Neuronal stem cell (in vitro differentiated cells): ENCODE measurements at regions not wholly inside any gene's neighbourhood (a gene's known extent, or its start where the extent isn't known, plus 50 kb on each side); places are given as distances from the start of the nearest gene placed in this dataset.

ENCODE experiments used
- DNase-seq: peaks from one replicate; pipeline ENCODE4 v3.0.0-alpha.2; 2013; ENCODE audit warnings: low spot score
- H2AFZ ChIP-seq: one replicate; pipeline ENCODE4 v1.6.1; 2013; ENCODE audit warnings: mild to moderate bottlenecking, low read length, inconsistent platforms
- H2AK5ac ChIP-seq: 2 replicates; pipeline ENCODE4 v1.6.1; 2013; ENCODE audit warnings: low read depth, mild to moderate bottlenecking, inconsistent platforms, low read length, moderate library complexity, mixed read lengths
- H2BK120ac ChIP-seq: 2 replicates; pipeline ENCODE4 v1.6.1; 2013; ENCODE audit warnings: low read depth, mild to moderate bottlenecking, inconsistent platforms, low read length, moderate library complexity, mixed read lengths
- H2BK12ac ChIP-seq: one replicate; pipeline ENCODE4 v1.6.1; 2013; ENCODE audit warnings: low read length, inconsistent platforms
- H2BK15ac ChIP-seq: 2 replicates; pipeline ENCODE4 v1.6.1; 2013; ENCODE audit warnings: mild to moderate bottlenecking, low read length, inconsistent platforms, mixed read lengths
- H2BK5ac ChIP-seq: one replicate; pipeline ENCODE4 v1.6.1; 2013; ENCODE audit warnings: inconsistent platforms, mild to moderate bottlenecking, low read length, moderate library complexity
- H3K14ac ChIP-seq: one replicate; pipeline ENCODE4 v1.6.1; 2013; ENCODE audit warnings: low read length, inconsistent platforms
- H3K18ac ChIP-seq: 2 replicates; pipeline ENCODE4 v1.6.1; 2013; ENCODE audit warnings: low read length, inconsistent platforms
- H3K23ac ChIP-seq: 2 replicates; pipeline ENCODE4 v1.6.1; 2013; ENCODE audit warnings: low read depth, mild to moderate bottlenecking, mixed read lengths, low read length, inconsistent platforms; ENCODE audit not compliant: poor library complexity
- H3K27ac ChIP-seq: replicated peaks from 3 replicates; pipeline ENCODE4 v1.5.1; 2013; ENCODE audit warnings: low read length, inconsistent platforms
- H3K27me3 ChIP-seq, 3 experiments: 2 replicates each; pipeline ENCODE4 v1.6.1; 2013; ENCODE audit warnings: low read length in 3 of 3, mild to moderate bottlenecking in 2 of 3, inconsistent platforms in 1 of 3, low read depth in 1 of 3, mixed read lengths in 1 of 3, moderate library complexity in 1 of 3; ENCODE audit not compliant: control insufficient read depth in 3 of 3, insufficient read depth in 3 of 3
- H3K36me3 ChIP-seq, 2 donors: replicated peaks in 1 of 2; 2 replicates each; pipeline ENCODE4 v1.6.1; 2013; ENCODE audit warnings: low read length in 2 of 2; ENCODE audit not compliant: control insufficient read depth in 2 of 2, insufficient read depth in 2 of 2
- H3K4ac ChIP-seq: 2 replicates; pipeline ENCODE4 v1.6.1; 2013; ENCODE audit warnings: inconsistent platforms, mild to moderate bottlenecking, low read length, moderate library complexity
- H3K4me1 ChIP-seq, 2 donors: 1 replicate in 1 of 2; 2 replicates in 1 of 2; pipeline ENCODE4 v1.6.1; 2013; ENCODE audit warnings: low read length in 2 of 2, low read depth in 1 of 2; ENCODE audit not compliant: control insufficient read depth in 2 of 2, insufficient read depth in 1 of 2
- H3K4me2 ChIP-seq: one replicate; pipeline ENCODE4 v1.6.1; 2013; ENCODE audit warnings: mild to moderate bottlenecking, low read length, inconsistent platforms; ENCODE audit not compliant: insufficient read depth, poor library complexity, severe bottlenecking
- H3K4me3 ChIP-seq, 2 donors: 2 replicates each; pipeline ENCODE4 v1.5.1; 2013; ENCODE audit warnings: low read length in 2 of 2, mild to moderate bottlenecking in 2 of 2, inconsistent platforms in 1 of 2, moderate library complexity in 1 of 2
- H3K79me1 ChIP-seq: one replicate; pipeline ENCODE4 v1.6.1; 2013; ENCODE audit warnings: low read depth, mild to moderate bottlenecking, inconsistent platforms, low read length, moderate library complexity
- H3K9ac ChIP-seq: one replicate; pipeline ENCODE4 v1.6.1; 2013; ENCODE audit warnings: mild to moderate bottlenecking, low read depth, low read length, inconsistent platforms; ENCODE audit not compliant: poor library complexity
- H3K9me3 ChIP-seq, 2 donors: replicated peaks in 1 of 2; 2 replicates each; pipeline versions ENCODE3 to v1.6.1; 2013; ENCODE audit warnings: low read length in 2 of 2, mild to moderate bottlenecking in 2 of 2, inconsistent platforms in 1 of 2, low read depth in 1 of 2, mixed read lengths in 1 of 2, moderate library complexity in 1 of 2; ENCODE audit not compliant: control insufficient read depth in 2 of 2, insufficient read depth in 1 of 2
- H4K8ac ChIP-seq: one replicate; pipeline ENCODE4 v1.6.1; 2013; ENCODE audit warnings: low read depth, mild to moderate bottlenecking, inconsistent platforms, low read length, moderate library complexity
- H4K91ac ChIP-seq: one replicate; pipeline ENCODE4 v1.6.1; 2013; ENCODE audit warnings: low read length, low read depth, mild to moderate bottlenecking, inconsistent platforms; ENCODE audit not compliant: poor library complexity
- WGBS, 2 donors: extraction: QIAGEN DNeasy Blood & Tissue Kit; methylation state at CpG; one replicate each; pipeline ENCODE4 v1.1.7; 2013; ENCODE audit warnings: missing lambda C conversion rate in 2 of 2, mixed read lengths in 1 of 2; ENCODE audit not compliant: insufficient read length in 2 of 2, insufficient replicate concordance in 1 of 2; ENCODE audit errors: extremely low coverage in 2 of 2; 5-methylcytosine and 5-hydroxymethylcytosine counted together

DNA sequence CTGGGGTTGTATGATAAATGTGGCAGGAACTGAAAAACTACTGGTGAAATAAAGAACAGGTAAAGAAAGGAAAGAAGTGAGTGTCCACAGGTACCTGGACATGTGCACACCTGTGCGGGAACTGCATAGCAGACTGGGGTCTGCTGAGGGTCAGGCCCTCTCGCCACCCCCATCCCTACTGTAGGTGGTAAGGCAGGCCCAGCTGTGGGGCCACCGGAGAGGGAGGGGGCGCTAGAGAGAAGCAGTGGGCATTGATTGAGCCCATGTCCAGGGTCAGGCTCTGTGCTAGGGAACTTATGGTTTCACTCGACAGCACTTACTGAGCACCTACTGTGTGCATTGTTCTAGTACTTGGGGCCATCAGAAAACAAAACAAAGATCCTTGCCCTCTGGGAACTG, 400.5 kb downstream of the MATN1 start:
- Histone ChIP-seq H2AK5ac (no peak overlapping the region), H3K14ac (no peak overlapping the region), H2BK15ac (no peak overlapping the region), H3K23ac (no peak overlapping the region), H4K8ac (no peak overlapping the region), H3K27me3 (peaks cover 0 to under 1% (median 0%) of the 10 kb centered on the region in 3 experiments), H2BK5ac (no peak overlapping the region), H3K27ac (no peak overlapping the region), H3K9ac (no peak overlapping the region), H2AFZ (no peak overlapping the region), H2BK120ac (no peak overlapping the region), H4K91ac (no peak overlapping the region), H3K18ac (no peak overlapping the region), H3K36me3 (no peaks in the 10 kb centered on the region), H3K4me3 (no peak overlapping the region), H3K4me1 (peaks cover 0 to 3% of the 10 kb centered on the region in 2 donors), H3K9me3 (peaks cover 0 to under 1% of the 10 kb centered on the region in 2 donors), H3K4ac (no peak overlapping the region), H3K79me1 (no peaks in the 10 kb centered on the region), H2BK12ac (no peak overlapping the region), H3K4me2 (no peak overlapping the region)
- no peak for DNase-seq
- WGBS, 2 donors = no CpG with 5 or more reads among the region's 5 CpGs

DNA sequence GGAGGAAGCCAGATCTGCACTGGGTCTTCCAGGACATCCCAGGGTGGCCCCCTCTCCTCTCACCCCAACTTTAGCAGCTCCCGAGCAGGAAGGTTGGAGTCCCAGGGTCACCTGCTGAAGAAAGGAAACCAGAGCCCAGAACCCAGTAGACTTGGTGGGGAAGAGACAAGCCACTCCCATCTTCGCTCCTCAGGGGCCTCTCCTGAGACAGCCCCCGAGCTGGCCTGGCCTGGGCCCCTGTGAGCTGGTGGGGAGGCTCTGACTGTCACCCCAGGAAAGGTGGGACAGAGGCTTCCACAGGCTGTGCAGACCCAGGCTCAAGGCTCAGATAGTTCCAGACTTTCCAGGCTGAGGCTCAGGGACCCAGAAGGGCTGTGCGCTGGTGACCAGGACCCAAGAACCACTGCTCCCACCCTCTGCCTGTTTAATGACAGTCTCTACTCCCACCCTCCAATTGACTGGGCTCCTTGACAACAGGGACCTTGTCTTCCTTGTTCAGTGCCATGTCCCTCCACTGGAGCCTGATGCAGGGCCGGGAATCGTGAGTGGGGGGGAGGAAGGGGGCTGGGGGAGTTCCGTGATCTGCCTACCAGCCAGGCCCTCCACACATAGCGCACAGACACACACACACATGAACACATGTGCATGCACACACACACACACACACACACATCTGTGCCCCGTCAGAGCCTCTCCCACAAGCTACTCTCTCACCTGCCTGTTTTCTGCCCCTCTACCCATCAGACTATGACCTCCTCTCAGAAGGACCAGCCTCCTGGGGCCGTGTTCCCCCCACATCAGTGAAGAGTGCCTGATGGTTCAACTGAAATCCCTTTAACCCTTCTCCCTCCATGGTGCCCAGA, 401.2 kb downstream of the MATN1 start:
- H3K79me1 ChIP-seq = no peaks in the 10 kb centered on the region
- H3K4me1 ChIP-seq = peaks cover 0 to 3% of the 10 kb centered on the region in 2 donors
- peak overlapping the region; percentile 51 for H3K18ac ChIP-seq
- no peak overlapping the region for H3K14ac ChIP-seq
- H2BK12ac ChIP-seq = no peak overlapping the region
- H2BK5ac ChIP-seq = no peak overlapping the region
- no peaks in the 10 kb centered on the region for H3K36me3 ChIP-seq
- H2BK120ac ChIP-seq = no peak overlapping the region
- no peak overlapping the region for H3K23ac ChIP-seq
- H3K4me3 ChIP-seq = no peak overlapping the region
- no peak overlapping the region for H2AK5ac ChIP-seq
- no peak overlapping the region for H3K9ac ChIP-seq
- WGBS, 2 donors = no CpG with 5 or more reads among the region's 10 CpGs
- no peak overlapping the region for H2BK15ac ChIP-seq
- no peak for DNase-seq
- H2AFZ ChIP-seq = no peak overlapping the region
- H4K91ac ChIP-seq = no peak overlapping the region
- no peaks in the 10 kb centered on the region for H3K27me3 ChIP-seq
- H4K8ac ChIP-seq = no peak overlapping the region
- no peak overlapping the region for H3K4ac ChIP-seq
- H3K9me3 ChIP-seq = peaks cover 0 to 2% of the 10 kb centered on the region in 2 donors
- no peak overlapping the region for H3K27ac ChIP-seq
- no peak overlapping the region for H3K4me2 ChIP-seq

DNA sequence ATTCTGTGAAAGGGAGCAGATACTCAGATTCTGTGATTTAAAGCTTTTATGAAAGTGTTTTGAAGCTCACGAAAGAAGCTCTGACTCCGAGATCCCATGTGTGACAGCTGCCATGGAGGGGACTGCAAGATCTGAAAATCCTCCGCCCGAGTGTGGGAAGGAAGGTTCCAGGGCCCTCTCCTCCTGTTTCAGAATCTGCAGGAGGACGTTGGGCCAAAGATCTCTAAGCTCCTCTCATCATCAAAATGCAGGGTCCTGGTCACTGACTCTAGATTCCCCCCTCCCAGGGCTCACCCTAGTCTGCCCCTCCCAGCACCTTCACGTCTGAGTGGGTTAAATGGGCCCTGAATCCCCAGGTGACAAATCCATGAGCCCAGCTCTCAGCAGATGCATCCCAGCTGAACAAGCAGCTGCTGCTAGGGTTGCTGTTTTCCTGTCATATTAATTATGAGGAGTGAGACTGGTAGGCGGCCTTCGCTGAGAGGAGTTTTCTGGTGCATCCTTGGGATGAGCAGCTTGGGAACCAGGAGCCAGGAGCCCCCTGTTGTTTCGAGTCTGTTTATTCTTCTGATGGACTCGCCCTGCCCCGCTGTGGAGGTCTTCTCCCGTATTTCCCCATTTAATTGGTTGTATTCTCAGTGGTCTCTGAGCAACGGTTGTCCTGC, 402.0 kb downstream of the MATN1 start:
- H3K9ac ChIP-seq = no peak overlapping the region
- WGBS, 2 donors = no CpG with 5 or more reads among the region's 13 CpGs
- H3K79me1 ChIP-seq = no peaks in the 10 kb centered on the region
- H3K23ac ChIP-seq = no peak overlapping the region
- H3K36me3 ChIP-seq = no peaks in the 10 kb centered on the region
- no peaks in the 10 kb centered on the region for H3K27me3 ChIP-seq
- no peak overlapping the region for H2BK120ac ChIP-seq
- no peak overlapping the region for H2BK5ac ChIP-seq
- H3K4me3 ChIP-seq = no peak overlapping the region
- peaks cover 0 to 3% of the 10 kb centered on the region in 2 donors for H3K4me1 ChIP-seq
- H3K9me3 ChIP-seq = peaks cover 0 to 3% of the 10 kb centered on the region in 2 donors
- H3K4ac ChIP-seq = no peak overlapping the region
- H2BK15ac ChIP-seq = no peak overlapping the region
- H4K8ac ChIP-seq = no peak overlapping the region
- H3K27ac ChIP-seq = no peak overlapping the region
- DNase-seq = no peak
- H3K4me2 ChIP-seq = no peak overlapping the region
- H3K14ac ChIP-seq = no peak overlapping the region
- no peak overlapping the region for H2AK5ac ChIP-seq
- H4K91ac ChIP-seq = no peak overlapping the region
- no peak overlapping the region for H2BK12ac ChIP-seq
- H2AFZ ChIP-seq = no peak overlapping the region
- H3K18ac ChIP-seq = no peak overlapping the region

DNA sequence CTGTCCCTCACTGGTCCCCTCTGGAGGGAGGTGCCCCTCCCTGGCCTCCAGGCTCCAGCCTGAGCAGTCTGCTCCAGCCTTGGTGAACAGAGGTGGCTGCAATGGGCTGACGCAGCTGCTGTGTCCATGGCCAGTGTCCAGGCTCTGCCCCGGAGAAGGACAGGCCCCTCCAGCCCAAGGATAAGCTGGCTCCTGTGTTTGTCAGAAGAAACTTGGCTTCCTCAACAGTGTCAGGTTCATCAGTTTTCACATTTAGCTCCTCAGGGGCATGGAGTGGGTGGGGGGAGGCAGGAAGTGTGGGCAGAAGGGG, 402.8 kb downstream of the MATN1 start:
- Histone ChIP-seq H3K4me1 (peaks cover 0 to 3% of the 10 kb centered on the region in 2 donors), H3K36me3 (no peaks in the 10 kb centered on the region), H3K9ac (no peak overlapping the region), H3K14ac (no peak overlapping the region), H3K4me3 (no peak overlapping the region), H2BK12ac (no peak overlapping the region), H3K27me3 (no peaks in the 10 kb centered on the region), H3K79me1 (no peaks in the 10 kb centered on the region), H2BK5ac (no peak overlapping the region), H3K4ac (no peak overlapping the region), H4K8ac (no peak overlapping the region), H3K9me3 (peaks cover 0 to 4% of the 10 kb centered on the region in 2 donors), H3K4me2 (no peak overlapping the region), H2BK120ac (no peak overlapping the region), H2AK5ac (no peak overlapping the region), H3K23ac (no peak overlapping the region), H3K27ac (no peak overlapping the region), H4K91ac (no peak overlapping the region), H2BK15ac (no peak overlapping the region), H2AFZ (no peak overlapping the region), H3K18ac (peak overlapping the region; percentile 6)
- WGBS, 2 donors = no CpG with 5 or more reads among the region's 2 CpGs
- no peak for DNase-seq
